HS-5 (cell line): ENCODE measurements at regions not wholly inside any gene's neighbourhood (a gene's known extent, or its start where the extent isn't known, plus 50 kb on each side); places are given as distances from the start of the nearest gene placed in this dataset.
"Not testable (repeated sequence)": the region's sequence is repeated elsewhere in the genome, so short reads cannot be mapped to it uniquely, and the experiment has no call there.

ENCODE experiments used
- DNase-seq: peaks from one replicate; pipeline ENCODE4 v3.0.0-alpha.2; 2012; ENCODE audit warnings: low read depth

DNA sequence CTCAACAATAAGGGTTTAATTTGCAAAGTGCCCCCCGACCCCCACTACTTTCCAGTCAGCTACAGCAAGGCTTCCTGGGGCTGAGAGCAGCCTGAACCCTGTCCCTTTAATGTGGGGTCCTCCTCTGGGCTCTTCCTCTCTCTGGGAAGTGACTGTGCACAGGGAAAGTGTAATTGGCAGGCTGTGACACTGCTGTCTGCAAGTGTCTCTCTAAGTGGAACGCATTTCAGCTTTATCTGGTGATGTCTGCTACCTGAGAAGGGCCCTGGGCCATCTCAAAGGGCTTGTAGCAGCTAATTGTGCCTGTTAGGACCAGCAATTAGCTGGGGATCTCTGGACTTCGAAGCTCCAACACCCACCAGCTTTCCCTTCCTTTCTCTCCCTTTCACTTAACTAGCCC lies 406.6 kb downstream of the TSHZ3 start:
- no peak for DNase-seq

DNA sequence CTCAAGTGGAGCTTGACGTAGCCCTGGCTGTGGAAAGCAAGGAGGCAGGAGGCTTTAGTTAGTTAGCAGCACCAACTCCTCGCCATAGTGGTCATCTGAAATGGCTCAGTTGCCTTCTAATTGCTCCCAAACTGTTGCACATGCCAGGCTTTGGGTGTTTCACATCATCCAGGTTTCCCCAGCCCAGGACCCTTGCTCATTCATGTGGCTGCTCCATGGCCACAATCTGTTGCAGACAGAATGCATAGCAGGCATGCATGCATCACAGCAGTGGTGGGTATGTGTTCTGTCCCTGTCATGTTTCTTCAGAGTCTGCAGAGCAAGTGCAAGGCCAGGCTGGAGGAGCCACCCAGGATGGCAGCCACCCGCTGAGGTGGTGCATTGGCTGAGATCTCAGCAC lies 407.6 kb downstream of the TSHZ3 start:
- no peak for DNase-seq

DNA sequence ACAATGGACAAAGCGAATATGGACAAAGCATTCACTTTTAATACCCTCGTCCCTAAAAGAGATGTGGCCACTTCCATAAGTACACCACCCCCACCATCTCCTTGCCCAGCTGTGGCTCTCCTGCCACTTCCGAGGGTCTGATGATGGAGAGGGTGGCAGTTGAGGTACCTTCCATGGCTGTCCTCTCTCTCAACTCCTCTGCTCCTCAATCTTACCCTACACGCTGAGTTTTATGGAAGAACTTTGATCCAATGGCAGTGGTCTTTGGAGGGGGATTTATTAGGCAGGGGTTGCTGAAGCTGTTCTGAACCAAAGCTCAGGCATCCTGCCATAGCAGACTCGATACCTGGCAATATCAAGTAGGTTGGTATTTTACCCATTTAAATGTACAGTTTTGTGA lies 413.0 kb downstream of the TSHZ3 start:
- no peak for DNase-seq

DNA sequence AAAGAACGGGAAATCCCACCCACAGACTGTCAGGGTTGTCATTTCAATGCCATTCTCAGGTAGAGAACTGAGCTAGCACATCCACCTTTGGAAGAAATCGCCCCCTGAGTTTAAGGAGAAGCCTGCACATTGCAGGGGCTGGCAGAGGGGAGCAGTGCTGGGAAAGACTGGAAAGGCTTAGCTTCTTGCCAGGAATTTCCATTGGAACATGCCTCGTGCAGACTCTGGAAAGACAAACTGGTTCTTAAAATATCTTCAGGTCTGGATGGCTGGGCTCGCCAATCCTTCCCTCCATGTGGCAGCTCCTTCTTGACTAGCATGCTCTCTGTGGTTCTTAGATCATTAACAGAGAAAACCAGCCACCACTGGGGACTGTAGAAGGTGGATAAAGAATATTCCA lies 414.1 kb downstream of the TSHZ3 start:
- no peak for DNase-seq

DNA sequence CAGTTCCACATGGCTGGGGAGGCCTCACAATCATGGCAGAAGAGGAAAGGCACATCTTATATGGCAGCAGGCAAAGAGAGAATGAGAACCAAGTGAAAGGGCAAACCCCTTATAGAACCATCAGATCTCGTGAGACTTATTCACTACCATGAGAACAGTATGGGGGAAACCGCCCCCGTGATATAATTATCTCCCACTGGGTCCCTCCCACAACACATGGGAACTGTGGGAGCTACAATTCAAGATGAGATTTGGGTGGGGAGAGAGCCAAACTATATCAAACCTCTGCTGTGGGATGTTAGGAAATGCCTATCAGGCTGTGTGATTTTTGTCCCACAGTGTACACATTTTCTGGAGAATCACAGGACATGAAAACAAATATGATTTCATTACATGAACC lies 415.8 kb downstream of the TSHZ3 start:
- not testable (repeated sequence) for DNase-seq

DNA sequence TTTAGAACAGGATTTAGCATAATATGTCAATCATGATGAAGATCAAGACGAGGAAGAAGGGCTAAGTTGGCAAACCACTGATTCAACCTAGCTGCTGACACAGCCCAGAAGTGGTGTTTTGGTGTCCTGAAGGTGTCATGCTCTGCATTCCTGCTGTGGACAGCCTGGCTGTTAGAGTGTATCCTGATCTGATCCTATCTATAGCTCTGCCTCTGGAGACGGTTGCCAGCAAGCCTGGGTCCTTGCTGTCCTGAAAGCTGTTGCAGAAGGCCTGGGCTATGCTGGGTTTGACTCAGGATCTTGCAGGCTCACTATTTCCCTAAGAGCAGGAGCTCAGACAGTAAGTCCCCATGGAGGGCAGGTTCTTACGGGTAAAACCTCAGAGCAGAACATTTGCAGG lies 416.4 kb downstream of the TSHZ3 start:
- DNase-seq, result no peak

DNA sequence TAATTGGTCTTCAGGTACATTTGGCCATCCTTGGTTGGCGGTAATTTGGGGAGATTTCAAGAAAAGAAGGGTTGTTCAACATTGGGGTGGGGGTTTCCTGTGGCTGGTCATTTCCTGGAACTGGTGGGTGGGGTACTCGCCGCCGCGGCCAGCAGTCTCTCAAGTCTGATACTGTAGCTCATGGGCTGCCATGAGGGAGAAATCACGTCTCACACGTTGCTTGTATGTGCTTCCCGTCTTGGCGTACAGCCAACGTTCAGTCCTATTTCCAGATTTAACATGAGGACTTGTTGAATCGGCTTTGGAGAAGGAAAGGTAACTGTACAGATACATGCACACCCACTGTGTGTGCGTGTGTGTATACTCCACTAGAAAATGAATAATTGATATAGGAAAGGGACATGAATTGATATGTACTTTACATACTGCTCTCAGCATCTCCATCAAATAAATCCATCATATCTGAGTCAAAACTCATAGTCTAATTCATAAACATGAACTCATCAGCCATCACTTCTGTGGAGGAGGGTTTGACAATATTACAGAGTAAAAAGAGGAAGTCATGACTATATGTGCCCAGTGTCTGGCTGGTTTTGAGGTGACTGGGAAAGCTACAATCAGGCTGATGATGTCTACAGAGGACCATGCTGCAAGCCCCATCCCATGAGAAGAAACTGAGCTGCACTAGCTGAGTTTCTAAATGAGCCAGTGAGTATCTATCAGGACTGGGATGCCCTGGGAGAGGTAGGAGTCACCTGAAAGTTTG lies 418.1 kb downstream of the TSHZ3 start:
- no peak for DNase-seq

DNA sequence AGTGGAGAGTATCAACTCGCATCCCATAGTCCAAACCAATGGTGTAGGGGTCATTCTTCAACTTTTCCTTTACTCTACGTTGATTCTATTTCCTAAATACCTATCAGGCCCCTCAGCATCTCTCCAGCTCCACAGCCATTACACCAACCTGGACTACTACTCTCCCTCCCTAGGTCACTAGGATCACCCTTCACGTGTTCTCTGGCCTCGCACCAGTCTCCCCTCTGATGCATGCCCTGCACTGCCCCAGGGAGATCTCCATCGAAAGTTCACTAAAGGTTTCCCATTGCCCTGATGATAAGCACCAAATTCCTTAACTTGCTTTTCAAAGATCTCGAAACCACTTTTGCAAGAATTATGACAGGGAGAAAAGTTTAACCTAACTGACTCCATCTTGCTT lies 421.5 kb downstream of the TSHZ3 start:
- no peak for DNase-seq

DNA sequence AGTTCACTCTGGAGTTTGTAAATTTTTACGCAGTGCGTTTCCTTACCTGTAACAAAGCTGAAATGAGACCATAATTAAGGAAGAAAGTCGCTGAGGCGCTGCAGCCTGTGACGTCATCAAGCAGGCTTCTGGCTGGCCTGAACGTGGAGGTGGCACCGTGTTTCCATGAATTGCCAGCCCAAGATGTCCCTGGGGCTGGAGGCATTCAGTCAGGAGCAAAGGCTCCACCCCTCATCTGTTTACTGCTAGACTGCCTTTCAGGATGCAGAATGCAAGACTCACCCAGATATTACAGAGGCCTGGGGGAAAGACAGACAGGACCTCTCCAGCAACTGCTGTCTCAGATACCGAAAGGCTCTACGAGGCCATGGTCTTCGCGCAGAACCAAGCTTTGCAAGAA lies 424.6 kb downstream of the TSHZ3 start:
- no peak for DNase-seq

DNA sequence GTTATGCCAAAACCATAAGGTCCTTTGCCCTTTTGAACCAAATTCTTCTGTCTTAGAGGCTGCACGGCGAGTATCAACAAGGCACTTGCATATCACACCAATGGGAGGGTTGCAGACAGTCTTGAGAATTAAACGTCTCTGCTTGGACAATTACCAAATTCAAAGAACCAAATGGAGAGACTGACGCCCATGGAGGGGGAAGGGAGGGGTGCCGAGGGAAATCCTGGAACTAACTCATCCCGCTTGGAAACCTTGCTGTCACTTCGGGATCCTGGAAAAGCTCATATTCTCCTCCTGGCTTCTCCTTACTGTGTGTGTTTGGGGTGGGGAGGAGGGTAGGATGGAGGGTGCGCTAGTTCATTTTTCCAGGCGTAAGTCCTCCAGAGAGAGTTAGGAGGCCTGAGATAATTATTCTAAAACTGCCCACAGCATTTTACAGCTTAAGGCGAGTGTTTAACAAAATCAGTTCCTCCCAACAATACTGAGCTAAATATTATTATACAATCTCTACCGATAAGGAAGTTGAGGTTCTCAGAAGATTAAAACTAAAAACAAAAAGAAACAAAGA lies 425.1 kb downstream of the TSHZ3 start:
- DNase-seq, result no peak

DNA sequence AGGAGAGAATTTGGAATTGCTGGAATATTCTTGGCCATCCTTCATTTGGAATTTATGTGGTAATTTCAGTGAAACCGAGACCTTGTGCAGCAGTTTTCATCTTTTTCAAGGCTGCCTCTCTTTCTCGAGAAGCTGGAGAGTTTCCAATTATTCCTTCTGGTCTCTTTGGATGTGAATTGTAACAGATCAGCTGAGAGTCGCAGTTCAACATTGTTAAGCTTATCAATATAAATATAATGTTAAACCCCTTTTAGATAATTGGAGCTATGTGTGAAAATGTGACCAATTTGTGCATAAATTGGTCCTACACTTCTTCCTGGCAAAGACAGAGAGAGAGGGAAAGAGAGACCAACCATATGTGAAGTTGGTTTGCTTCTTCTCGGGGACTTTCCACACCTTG lies 425.6 kb downstream of the TSHZ3 start:
- DNase-seq, result no peak

DNA sequence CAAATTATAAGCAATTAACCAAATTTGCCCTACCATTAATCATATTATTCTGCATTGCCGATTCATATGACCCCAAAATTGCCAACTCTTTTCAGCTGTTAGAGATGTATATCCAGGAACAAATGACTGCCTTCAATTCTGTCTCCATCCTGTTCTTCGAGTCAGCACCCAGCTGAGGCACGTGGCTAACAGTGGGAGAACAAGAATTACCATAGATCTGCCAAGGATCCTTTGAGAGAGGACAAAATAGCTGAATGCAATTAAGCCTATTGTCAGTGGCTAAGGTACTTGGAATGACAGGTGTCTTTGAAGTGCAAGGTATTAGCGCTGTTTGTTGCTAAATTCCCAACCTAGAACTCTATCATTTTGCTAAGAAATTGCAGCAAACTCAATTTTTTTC lies 426.1 kb downstream of the TSHZ3 start:
- DNase-seq, result no peak

DNA sequence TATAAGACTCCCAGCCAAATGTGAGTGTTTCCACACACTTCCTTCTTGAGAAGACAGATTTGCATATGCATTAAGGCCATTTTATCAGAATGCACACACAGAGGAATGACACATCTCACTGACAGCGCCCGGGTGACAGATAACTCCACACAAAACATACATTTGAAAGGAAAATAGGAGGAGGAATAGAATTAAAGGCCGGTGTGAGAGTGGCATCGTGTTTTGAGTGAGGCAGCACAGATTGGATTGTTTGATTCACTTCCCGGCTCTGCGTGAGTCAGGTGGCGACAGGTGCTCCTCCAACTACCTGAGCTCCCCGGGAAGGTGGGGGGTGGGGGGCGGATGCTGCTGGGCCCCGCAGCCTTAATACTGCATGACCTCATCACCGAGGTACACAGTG lies 429.0 kb downstream of the TSHZ3 start:
- DNase-seq, result no peak

DNA sequence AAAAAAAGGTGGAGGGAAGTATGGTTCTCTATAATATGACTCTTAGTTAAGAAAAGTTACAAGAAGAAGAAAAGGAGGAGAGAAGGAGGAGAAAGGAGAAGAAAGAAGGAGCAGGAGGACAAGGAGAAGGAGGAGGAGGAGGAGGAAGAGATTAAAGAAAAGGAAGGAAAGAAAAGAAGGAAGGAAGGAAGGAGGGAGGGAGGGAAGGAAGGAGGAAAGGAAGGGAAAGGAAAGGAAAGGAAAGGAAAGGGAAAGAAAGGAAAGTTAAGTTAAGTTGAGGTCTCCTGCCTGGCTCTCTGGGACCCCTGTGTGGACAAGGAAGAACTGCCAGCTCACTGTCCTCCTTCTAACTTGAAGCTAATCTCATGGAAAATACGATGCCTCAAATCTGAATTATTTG lies 429.5 kb downstream of the TSHZ3 start:
- DNase-seq, result no peak

DNA sequence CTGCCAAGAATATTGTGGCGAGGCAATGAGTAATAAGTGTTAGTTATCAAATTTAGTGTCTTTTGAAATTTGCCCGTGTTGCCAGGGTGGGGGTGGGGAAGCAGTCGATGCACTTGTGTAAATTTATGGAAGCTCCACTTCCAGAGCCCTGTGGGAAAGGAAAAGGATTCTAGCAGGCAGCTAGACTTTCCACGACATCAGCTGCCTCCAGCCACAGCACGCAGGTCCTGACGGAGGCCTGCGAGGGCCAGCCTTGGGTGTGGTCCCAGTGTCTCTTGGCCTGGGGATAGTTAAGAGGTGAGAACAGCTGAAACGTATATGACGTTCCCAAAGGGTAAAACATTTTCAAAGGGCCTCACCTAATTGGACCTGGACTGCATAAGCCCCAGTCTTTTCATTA lies 433.0 kb downstream of the TSHZ3 start:
- no peak for DNase-seq

DNA sequence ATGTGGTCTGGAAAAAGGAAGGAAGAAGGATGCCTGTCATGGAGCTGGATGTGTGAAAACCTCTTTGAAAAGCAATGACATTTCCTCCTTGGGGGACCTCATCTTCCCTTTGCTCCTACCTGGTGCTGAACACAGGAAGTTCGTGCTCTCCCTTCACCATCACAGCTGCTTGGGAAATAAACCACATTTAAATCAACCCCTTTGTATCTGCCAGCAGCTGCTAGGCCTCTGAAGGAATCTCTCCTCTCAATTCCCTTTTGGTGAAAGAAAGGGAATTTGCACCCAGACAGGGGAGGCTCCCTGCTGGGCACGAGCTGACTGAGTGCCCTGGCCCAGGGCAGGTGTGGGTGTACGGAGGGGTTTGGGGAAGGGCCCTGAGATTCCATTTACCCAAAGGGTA lies 437.7 kb downstream of the TSHZ3 start:
- no peak for DNase-seq

DNA sequence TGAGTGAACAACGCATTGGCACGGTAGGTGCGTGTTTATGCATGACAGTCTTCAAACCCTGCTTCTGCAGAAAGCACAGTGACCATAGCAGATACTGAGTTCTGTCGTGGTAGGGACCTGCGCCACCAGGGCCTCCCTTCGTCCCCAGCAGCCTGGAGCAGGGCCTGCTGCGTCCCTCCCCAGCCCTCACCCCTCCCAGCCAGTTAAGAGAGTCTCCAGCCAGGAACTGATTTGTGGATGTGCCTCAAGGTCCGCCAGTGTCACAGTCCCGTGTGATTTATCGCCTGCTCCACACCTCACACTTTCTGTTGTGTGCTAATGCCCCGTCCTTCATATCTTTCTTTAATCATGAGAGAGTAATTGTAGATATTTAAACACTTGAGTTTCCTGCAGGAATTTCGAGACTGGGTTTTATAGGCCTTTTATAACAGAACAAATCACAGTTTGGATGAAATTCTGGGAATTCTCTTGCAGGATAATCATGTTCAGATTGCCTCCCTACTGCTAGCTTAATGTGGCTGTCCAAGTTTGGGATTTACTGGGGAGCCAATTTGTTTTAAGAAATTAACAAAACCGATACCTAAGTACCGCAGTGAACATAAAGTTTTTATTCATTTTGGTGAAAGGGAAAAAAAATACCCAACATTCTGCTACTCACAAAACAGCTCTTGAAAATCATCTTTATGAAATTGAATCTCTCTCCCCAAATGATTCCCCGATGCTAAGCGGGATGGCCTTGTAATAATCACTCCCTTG lies 438.6 kb downstream of the TSHZ3 start:
- no peak for DNase-seq

DNA sequence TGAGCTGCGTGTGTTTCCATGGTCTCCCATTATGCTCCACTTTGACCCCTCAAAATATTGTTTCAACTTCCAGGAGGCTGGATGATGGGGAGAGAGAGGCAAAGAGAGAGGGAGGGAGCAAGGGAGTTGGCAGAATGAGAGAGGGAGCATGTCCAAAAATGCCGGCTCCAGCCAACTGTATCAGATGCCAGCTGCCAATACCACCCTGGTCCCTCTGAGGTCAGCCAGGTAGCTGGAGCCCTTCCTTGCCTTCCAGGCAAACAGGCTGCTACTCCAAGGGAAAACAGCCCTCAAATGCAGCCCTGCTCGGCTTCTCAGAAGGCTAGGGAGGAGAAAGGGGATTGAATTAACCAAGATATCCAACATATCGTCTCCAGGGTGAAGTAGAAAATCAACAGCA lies 440.0 kb downstream of the TSHZ3 start:
- no peak for DNase-seq

DNA sequence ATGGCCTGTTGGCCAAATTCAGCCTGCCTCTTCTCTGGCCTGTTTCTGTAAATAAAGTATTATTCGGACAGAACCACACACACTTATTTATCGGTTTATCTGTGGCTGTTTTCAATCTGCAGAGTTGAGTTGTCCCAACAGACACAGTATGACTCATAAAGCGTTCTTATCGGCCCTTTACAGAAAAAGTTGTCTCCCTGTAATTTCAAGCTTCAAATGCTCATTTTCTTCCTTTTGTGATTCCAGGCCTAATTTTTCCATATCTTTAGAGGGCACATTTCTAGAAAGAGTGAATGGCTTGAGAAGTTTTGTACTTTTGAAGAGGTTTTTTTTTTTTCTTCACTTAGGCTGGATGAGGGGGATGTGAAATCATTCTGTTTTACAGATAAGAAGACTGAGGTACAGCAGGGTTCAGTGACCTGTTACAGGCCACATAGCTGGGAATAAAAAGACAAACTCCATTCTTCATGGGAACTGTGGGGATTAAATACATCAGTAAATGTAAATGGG lies 440.9 kb downstream of the TSHZ3 start:
- no peak for DNase-seq

DNA sequence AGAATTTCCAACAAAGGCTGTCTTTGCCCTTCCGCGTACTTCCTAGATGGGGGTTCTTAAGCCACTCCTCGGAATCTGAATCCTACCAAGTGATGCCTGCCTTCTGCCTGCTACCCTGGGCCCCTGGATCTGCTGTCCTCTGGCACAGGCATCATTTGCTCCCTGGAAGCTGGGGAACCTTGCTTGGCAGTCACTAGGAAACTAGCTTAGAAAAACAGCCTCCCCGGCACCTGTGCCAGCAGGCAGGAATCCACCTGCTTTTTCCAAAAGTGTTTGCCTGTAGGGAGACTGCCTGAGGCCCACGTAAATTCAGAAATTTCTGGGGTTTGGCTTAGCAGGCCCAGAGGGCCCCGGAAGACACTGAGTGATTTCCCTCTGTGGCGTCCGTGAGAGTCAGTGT lies 442.4 kb downstream of the TSHZ3 start:
- DNase-seq, result no peak

DNA sequence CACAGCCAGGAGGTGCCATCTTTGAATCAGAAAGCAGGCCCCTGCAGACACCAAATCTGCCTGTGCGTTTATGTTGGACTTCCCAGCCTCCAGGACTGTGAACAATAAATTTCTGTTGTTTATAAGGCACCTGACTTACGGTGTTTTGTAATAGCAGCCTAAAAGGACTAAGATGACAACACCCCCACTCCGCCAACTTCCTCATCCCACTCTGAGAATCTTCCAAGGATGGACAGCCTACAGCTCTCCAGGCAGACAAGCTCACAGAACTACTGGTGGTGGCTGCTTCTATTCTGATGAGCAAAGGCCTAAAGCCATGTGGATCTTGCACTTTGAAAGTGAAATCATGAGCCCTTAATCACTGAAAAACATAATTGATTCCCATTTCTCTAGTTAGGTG lies 449.2 kb downstream of the TSHZ3 start:
- no peak for DNase-seq

DNA sequence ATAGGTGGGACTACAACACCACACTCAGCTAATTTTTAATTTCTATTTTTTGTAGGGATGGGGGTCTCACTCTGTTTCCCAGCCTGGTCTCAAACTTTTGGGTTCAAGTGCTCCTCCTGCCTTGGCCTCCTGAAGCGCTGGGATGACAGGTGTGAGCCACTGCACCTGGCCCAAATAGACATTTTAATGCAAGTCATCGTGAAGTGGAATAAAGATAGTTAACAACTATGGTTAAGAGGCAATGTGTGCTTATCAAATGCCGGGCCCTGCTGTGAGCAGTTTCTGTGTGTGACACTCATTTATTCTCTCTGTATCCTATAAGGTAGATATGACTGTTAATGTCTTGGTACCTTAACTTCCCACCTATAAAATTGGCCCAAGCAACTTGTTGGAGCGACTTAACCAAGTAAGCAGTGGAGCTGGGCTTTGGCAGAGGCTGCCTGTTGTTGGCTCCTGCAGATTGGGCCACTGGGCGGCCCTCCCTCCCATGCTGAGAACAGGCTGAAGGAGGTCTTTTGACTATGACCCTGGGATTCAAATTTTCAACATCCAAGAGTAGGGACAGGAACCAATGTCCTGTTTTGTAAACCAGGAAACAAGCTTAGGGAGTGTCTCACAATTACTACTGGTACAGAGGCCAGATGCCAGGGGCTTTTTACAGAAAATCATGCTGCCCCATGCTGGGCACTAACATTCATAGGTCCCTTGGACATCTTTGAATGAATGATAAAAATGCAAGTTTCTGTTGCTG lies 450.7 kb downstream of the TSHZ3 start:
- no peak for DNase-seq

DNA sequence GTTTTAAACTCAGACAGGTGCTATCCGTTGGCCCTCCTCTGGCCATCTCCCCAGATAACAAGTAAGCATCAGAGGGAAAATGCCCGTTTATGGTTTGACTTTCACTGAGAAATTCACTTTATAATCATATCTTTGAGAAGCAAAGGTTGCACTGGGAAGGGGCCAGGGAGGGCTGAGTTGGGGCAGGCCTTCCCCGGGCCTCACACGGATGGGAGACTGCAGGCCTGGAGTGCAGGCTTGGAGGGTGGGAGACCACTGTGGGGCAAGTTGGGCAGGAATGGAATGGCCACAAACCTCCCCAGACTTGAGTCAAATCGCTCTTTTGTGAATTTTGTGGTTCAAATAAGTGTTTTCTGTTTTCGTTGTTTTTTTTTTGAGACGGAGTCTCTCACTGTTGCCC lies 451.7 kb downstream of the TSHZ3 start:
- DNase-seq, result no peak
